Kasumi-1 (cell line): ENCODE measurements at regions not wholly inside any gene's neighbourhood (a gene's known extent, or its start where the extent isn't known, plus 50 kb on each side); places are given as distances from the start of the nearest gene placed in this dataset.

Experiments
- DNase-seq, 2 experiments: peaks; one replicate each; lab custom pipeline; 2025; lab: John Stamatoyannopoulos, UW

GRCh38 chr17:59451706-59452105, 113.7 kb upstream of the DHX40 start:
- DNase-seq: no peak

- no peak for DNase-seq
Observed at GRCh38 chr17:59454633-59455105, 110.7 kb upstream of the DHX40 start.

GRCh38 chr17:59456428-59456827, 109.0 kb upstream of the DHX40 start:
- DNase-seq: no peak

GRCh38 chr17:59456923-59457615, 108.3 kb upstream of the DHX40 start:
- no peak for DNase-seq

GRCh38 chr17:59462385-59462784, 103.0 kb upstream of the DHX40 start:
- no peak for DNase-seq

GRCh38 chr17:59464246-59464645, 101.2 kb upstream of the DHX40 start:
- no peak for DNase-seq

GRCh38 chr17:59465949-59466307, 99.5 kb upstream of the DHX40 start:
- no peak for DNase-seq

GRCh38 chr17:59466946-59467801, 98.2 kb upstream of the DHX40 start:
- no peak for DNase-seq

GRCh38 chr17:59469786-59470485, 95.5 kb upstream of the DHX40 start:
- no peak for DNase-seq

GRCh38 chr17:59470624-59471297, 94.6 kb upstream of the DHX40 start:
- DNase-seq: no peak

- DNase-seq: no peak
Observed at GRCh38 chr17:59476413-59476812, 89.0 kb upstream of the DHX40 start.

GRCh38 chr17:59479141-59479540, 86.3 kb upstream of the DHX40 start:
- no peak for DNase-seq

GRCh38 chr17:59483860-59484259, 81.5 kb upstream of the DHX40 start:
- DNase-seq: no peak

- no peak for DNase-seq
Observed at GRCh38 chr17:59485015-59485414, 80.4 kb upstream of the DHX40 start.

- DNase-seq: no peak
Observed at GRCh38 chr17:59485946-59486345, 79.5 kb upstream of the DHX40 start.

- DNase-seq: no peak
Observed at GRCh38 chr17:59487161-59487873, 78.1 kb upstream of the DHX40 start.

- no peak for DNase-seq
Observed at GRCh38 chr17:59488805-59489204, 76.6 kb upstream of the DHX40 start.

- no peak for DNase-seq
Observed at GRCh38 chr17:59490216-59490615, 75.2 kb upstream of the DHX40 start.

GRCh38 chr17:59491353-59492090, 73.9 kb upstream of the DHX40 start:
- no peak for DNase-seq

GRCh38 chr17:59492091-59492451, 73.3 kb upstream of the DHX40 start:
- DNase-seq: no peak

GRCh38 chr17:59493867-59494266, 71.5 kb upstream of the DHX40 start:
- no peak for DNase-seq
